ENCODE measurements at regions not wholly inside any gene's neighbourhood (a gene's known extent, or its start where the extent isn't known, plus 50 kb on each side); places are given as distances from the start of the nearest gene placed in this dataset.

DNA sequence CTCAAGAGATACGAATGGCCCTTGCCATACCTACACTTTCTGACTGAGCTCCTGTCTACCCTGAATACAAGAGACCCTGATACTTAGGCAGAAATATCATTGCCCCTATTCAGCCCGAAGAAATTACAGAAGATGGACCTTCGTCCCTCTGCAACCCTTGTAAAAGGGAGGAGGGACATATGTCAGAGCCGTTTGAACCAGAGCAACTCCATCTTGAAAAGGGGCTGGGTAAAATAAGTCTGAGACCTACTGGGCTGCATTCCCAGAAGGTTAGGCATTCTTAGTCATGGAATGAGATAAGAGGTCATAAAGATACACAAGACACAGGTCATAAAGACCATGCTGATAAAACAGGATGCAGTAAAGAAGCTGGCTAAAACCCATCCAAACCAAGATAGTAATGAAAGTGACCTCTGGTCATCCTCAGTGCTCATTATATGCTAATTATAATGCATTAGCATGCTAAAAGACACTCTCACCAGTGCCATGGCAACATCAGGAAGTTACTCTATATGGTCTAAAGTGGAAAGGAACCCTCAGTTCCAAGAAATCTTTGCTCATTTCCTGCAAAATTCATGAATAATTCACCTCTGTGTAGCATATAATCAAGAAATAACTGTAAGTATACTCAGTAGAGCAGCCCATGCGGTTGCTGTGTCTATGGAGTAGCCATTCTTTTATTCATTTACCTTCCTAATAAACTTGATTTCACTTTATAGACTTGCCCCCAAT, 49.7 kb upstream of the GPD1L start:
- no peaks in the 10 kb centered on the region for H3K79me2 ChIP-seq (ENCODE audit: insufficient read depth, low read length)
- no peaks in the 10 kb centered on the region for H3K27me3 ChIP-seq (ENCODE audit: insufficient read depth, low read length)
- no peaks in the 10 kb centered on the region for H4K20me1 ChIP-seq (ENCODE audit: insufficient read depth, low read length)
- TF ChIP-seq CTCF (IDR thresholded peaks at IDR 0.05; ENCODE audit: low read length): no peak
- TF ChIP-seq EZH2 (IDR thresholded peaks at IDR 0.05; ENCODE audit: borderline replicate concordance, low read length): no peak
- H3F3A ChIP-seq (ENCODE audit: insufficient read depth, low read length): no peaks in the 10 kb centered on the region
- no peak overlapping the region for H3K27ac ChIP-seq (ENCODE audit: low read depth, low read length, poor library complexity, severe bottlenecking)
- H3K4me3 ChIP-seq (ENCODE audit: low read depth, low read length, poor library complexity, severe bottlenecking): no peak overlapping the region
- H3K9me2 ChIP-seq (ENCODE audit: low read depth, low read length): no peaks in the 10 kb centered on the region
- H2AFZ ChIP-seq (ENCODE audit: low read length): no peak overlapping the region
- no peak overlapping the region for H3K4me2 ChIP-seq (ENCODE audit: low read length)
- H3K4me1 ChIP-seq (ENCODE audit: insufficient read depth, low read length, severe bottlenecking): no peaks in the 10 kb centered on the region
- H3K9me3 ChIP-seq (ENCODE audit: low read length): 0 out of 2 replicates have a peak, but pooled peaks cover 4% of the 10 kb centered on the region
- no peaks in the 10 kb centered on the region for H3K36me3 ChIP-seq (ENCODE audit: insufficient read depth, low read length)
- no peak overlapping the region for H3K9ac ChIP-seq (ENCODE audit: low read length)
